OCI-LY1 (cell line): ENCODE measurements at regions not wholly inside any gene's neighbourhood (a gene's known extent, or its start where the extent isn't known, plus 50 kb on each side); places are given as distances from the start of the nearest gene placed in this dataset.

ENCODE experiments used
- H2AFZ ChIP-seq: fragments of 200-600 bp; sonication (generic), shearing (Covaris generic); 2 replicates; pipeline ENCODE4 v1.6.0; 2014; ENCODE audit warnings: antibody characterized with exemption, mild to moderate bottlenecking, low read length
- H3F3A ChIP-seq: fragments of 200-600 bp; sonication (generic), shearing (Covaris generic); 2 replicates; pipeline ENCODE4 v1.6.0; 2014; ENCODE audit warnings: mild to moderate bottlenecking, antibody characterized with exemption, low read length, moderate library complexity; ENCODE audit not compliant: insufficient read depth
- H3K27ac ChIP-seq: fragments of 200-600 bp; sonication (generic); 2 replicates; pipeline ENCODE4 v1.5.1; 2014; ENCODE audit warnings: low read length, mixed run types, mild to moderate bottlenecking, low read depth; ENCODE audit not compliant: poor library complexity, severe bottlenecking
- H3K27me3 ChIP-seq: fragments of 200-600 bp; sonication (generic); 2 replicates; pipeline ENCODE4 v1.6.0; 2014; ENCODE audit warnings: antibody characterized with exemption, mild to moderate bottlenecking, low read length, moderate library complexity; ENCODE audit not compliant: insufficient read depth
- H3K36me3 ChIP-seq: fragments of 200-600 bp; sonication (generic); 2 replicates; pipeline ENCODE4 v1.6.1; 2014; ENCODE audit warnings: mild to moderate bottlenecking, antibody characterized with exemption, low read length, moderate library complexity, mixed read lengths; ENCODE audit not compliant: insufficient read depth
- H3K4me1 ChIP-seq: fragments of 200-600 bp; sonication (generic); 2 replicates; pipeline ENCODE4 v1.5.1; 2014; ENCODE audit warnings: mild to moderate bottlenecking, low read length, moderate library complexity; ENCODE audit not compliant: insufficient read depth, severe bottlenecking
- H3K4me2 ChIP-seq: fragments of 200-600 bp; sonication (generic), shearing (Covaris generic); 2 replicates; pipeline ENCODE4 v1.6.1; 2014; ENCODE audit warnings: low read length
- H3K4me3 ChIP-seq: fragments of 200-600 bp; sonication (generic); 2 replicates; pipeline ENCODE4 v1.5.1; 2014; ENCODE audit warnings: low read length, low read depth, mild to moderate bottlenecking, mixed read lengths; ENCODE audit not compliant: poor library complexity, severe bottlenecking
- H3K79me2 ChIP-seq: fragments of 200-600 bp; shearing (Covaris generic); 2 replicates; pipeline ENCODE4 v1.6.1; 2016; ENCODE audit warnings: mixed run types, low read length, mixed read lengths; ENCODE audit not compliant: insufficient read depth
- H3K9ac ChIP-seq: fragments of 200-600 bp; sonication (generic), shearing (Covaris generic); 2 replicates; pipeline ENCODE4 v1.6.1; 2014; ENCODE audit warnings: mild to moderate bottlenecking, low read length, mixed read lengths
- H3K9me2 ChIP-seq: fragments of 200-600 bp; sonication (generic), shearing (Covaris generic); 2 replicates; pipeline ENCODE4 v1.6.1; 2014; ENCODE audit warnings: low read depth, mild to moderate bottlenecking, low read length, mixed read lengths
- H3K9me3 ChIP-seq: fragments of 200-600 bp; shearing (Covaris generic); 2 replicates; pipeline ENCODE4 v1.6.1; 2014; ENCODE audit warnings: low read length, mixed read lengths
- H4K20me1 ChIP-seq: fragments of 200-600 bp; sonication (generic), shearing (Covaris generic); 2 replicates; pipeline ENCODE4 v1.6.0; 2016; ENCODE audit warnings: mild to moderate bottlenecking, low read length; ENCODE audit not compliant: insufficient read depth
- CTCF ChIP-seq: fragments of 200-600 bp; sonication (generic), shearing (Covaris generic); IDR thresholded peaks from 2 replicates; pipeline ENCODE4 v1.5.1; 2017; ENCODE audit warnings: mild to moderate bottlenecking, antibody characterized with exemption, low read length, moderate library complexity, mixed read lengths
- EZH2 ChIP-seq: fragments of 200-600 bp; sonication (generic), shearing (Covaris generic); IDR thresholded peaks from 2 replicates; pipeline ENCODE4 v1.8.0; 2017; ENCODE audit warnings: borderline replicate concordance, mixed run types, mild to moderate bottlenecking, antibody characterized with exemption, low read length, moderate library complexity, mixed read lengths

- no peak overlapping the region for H3K9ac ChIP-seq
- H3K4me3 ChIP-seq, result no peak overlapping the region
- no peaks in the 10 kb centered on the region for H3K4me1 ChIP-seq
- no peaks in the 10 kb centered on the region for H3K9me3 ChIP-seq
- TF ChIP-seq CTCF, result no peak
- TF ChIP-seq EZH2, result no peak
- no peaks in the 10 kb centered on the region; the same call in 1 of the 2 replicates for H3K27me3 ChIP-seq
- no peak overlapping the region for H3K27ac ChIP-seq
- no peak overlapping the region for H2AFZ ChIP-seq
- H3K9me2 ChIP-seq, result no peaks in the 10 kb centered on the region
- no peaks in the 10 kb centered on the region for H3K79me2 ChIP-seq
- H3K36me3 ChIP-seq, result no peaks in the 10 kb centered on the region
- H4K20me1 ChIP-seq, result no peaks in the 10 kb centered on the region
- no peaks in the 10 kb centered on the region for H3F3A ChIP-seq
- no peak overlapping the region for H3K4me2 ChIP-seq
Measured at GRCh38 chr9:109602987-109603386, 104.9 kb upstream of the PTPN3 start.

- no peaks in the 10 kb centered on the region for H3F3A ChIP-seq
- no peak overlapping the region for H3K4me3 ChIP-seq
- no peaks in the 10 kb centered on the region for H3K36me3 ChIP-seq
- no peaks in the 10 kb centered on the region; the same call in 1 of the 2 replicates for H3K27me3 ChIP-seq
- no peak overlapping the region for H3K27ac ChIP-seq
- no peaks in the 10 kb centered on the region for H3K9me3 ChIP-seq
- no peak for TF ChIP-seq EZH2
- TF ChIP-seq CTCF, result no peak
- no peak overlapping the region for H3K4me2 ChIP-seq
- no peaks in the 10 kb centered on the region for H3K4me1 ChIP-seq
- H3K9me2 ChIP-seq, result no peaks in the 10 kb centered on the region
- no peak overlapping the region for H2AFZ ChIP-seq
- no peak overlapping the region for H3K9ac ChIP-seq
- no peaks in the 10 kb centered on the region for H3K79me2 ChIP-seq
- no peaks in the 10 kb centered on the region for H4K20me1 ChIP-seq
Measured at GRCh38 chr9:109604131-109604530, 106.0 kb upstream of the PTPN3 start.

- H3K79me2 ChIP-seq, result no peaks in the 10 kb centered on the region
- no peaks in the 10 kb centered on the region for H3K36me3 ChIP-seq
- no peaks in the 10 kb centered on the region for H3F3A ChIP-seq
- H3K27me3 ChIP-seq, result no peaks in the 10 kb centered on the region; the same call in 1 of the 2 replicates
- H2AFZ ChIP-seq, result no peak overlapping the region
- H3K9me2 ChIP-seq, result no peaks in the 10 kb centered on the region
- no peak overlapping the region for H3K4me2 ChIP-seq
- H4K20me1 ChIP-seq, result no peaks in the 10 kb centered on the region
- H3K9me3 ChIP-seq, result no peaks in the 10 kb centered on the region
- no peak overlapping the region for H3K27ac ChIP-seq
- H3K4me3 ChIP-seq, result no peak overlapping the region
- no peaks in the 10 kb centered on the region for H3K4me1 ChIP-seq
- H3K9ac ChIP-seq, result no peak overlapping the region
- TF ChIP-seq CTCF, result no peak
- TF ChIP-seq EZH2, result no peak
Measured at GRCh38 chr9:109604781-109605180, 106.7 kb upstream of the PTPN3 start.
